ENCODE measurements at regions not wholly inside any gene's neighbourhood (a gene's known extent, or its start where the extent isn't known, plus 50 kb on each side); places are given as distances from the start of the nearest gene placed in this dataset.

DNA sequence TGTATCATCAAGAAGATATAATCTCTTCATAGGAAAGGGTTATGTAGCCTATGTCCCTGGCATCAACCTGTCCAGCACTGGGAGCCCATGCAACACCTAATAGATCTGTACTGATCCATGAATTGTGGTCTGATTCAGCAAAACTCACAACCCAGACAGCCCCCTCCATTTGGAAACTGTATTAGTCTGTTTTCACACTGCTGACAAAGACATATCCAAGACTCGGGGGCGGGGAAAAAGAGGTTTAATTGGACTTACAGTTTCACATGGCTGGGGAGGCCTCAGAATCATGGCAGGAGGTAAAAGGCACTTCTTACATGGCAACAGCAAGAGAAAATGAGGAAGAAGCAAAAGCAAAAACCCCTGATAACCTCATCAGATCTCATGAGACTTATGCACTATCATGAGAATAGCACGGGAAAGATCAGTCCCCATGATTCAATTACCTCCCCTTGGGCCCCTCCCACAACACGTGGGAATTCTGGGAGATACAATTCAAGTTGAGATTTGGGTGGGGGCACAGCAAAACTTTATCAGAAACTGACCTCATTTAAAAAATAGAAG is 83.3 kb downstream of the TRIM42 start:
- TF ChIP-seq, protein P1, sequence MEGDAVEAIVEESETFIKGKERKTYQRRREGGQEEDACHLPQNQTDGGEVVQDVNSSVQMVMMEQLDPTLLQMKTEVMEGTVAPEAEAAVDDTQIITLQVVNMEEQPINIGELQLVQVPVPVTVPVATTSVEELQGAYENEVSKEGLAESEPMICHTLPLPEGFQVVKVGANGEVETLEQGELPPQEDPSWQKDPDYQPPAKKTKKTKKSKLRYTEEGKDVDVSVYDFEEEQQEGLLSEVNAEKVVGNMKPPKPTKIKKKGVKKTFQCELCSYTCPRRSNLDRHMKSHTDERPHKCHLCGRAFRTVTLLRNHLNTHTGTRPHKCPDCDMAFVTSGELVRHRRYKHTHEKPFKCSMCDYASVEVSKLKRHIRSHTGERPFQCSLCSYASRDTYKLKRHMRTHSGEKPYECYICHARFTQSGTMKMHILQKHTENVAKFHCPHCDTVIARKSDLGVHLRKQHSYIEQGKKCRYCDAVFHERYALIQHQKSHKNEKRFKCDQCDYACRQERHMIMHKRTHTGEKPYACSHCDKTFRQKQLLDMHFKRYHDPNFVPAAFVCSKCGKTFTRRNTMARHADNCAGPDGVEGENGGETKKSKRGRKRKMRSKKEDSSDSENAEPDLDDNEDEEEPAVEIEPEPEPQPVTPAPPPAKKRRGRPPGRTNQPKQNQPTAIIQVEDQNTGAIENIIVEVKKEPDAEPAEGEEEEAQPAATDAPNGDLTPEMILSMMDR (IDR thresholded peaks at IDR 0.05; ENCODE audit: low read depth, low read length, missing control alignments): no peak

DNA sequence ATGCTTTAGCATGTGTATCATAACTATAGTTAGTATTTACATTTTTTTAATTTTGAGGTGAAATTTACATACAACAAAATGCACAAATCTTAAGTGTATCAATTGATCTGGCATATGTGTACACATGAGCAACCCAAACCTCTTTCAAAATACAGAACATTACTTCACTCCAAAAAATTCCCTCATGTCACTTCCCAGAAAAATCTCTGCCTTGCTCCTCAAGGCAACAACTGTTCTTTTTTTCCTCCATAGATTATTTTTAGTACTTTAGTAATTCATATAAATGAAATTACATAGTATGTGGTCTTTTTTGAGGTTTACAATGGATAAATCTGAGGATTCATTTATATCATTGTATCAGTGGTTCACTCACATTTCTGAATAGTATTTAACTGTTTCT is 84.9 kb downstream of the TRIM42 start:
- TF ChIP-seq, protein P1 (IDR thresholded peaks at IDR 0.05; ENCODE audit: low read depth, low read length, missing control alignments): no peak
- no peak overlapping the region for H3K4me3 ChIP-seq (replicated peaks; ENCODE audit: low read depth, low read length)
- no peak for DNase-seq (ENCODE audit: extremely low read depth, low read depth)

More for the DNA sequence above, 83.3 kb downstream of the TRIM42 start:
- no peak for DNase-seq (ENCODE audit: extremely low read depth, low read depth)
- no peak overlapping the region for H3K4me3 ChIP-seq (replicated peaks; ENCODE audit: low read depth, low read length)

DNA sequence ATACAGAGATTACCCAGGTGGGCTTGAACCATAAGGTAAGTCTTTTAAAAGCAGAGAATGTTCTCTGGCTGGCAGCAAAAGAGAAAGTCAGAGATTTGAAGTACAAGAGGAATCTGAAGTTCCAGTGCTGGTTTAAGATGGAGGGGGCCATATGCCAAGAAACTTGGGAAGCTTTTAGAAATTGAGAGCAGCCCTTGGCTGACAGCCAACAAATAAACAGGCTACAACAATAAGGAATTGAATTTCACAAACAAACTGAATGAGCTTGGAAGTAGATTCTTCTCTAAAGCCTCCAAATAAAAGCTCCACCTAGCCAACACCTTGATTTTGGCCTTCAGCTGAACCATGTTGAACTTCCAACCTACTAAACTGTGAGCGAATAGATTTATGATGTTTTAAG is 85.7 kb downstream of the TRIM42 start:
- H3K4me3 ChIP-seq (replicated peaks; ENCODE audit: low read depth, low read length): no peak overlapping the region
- no peak for DNase-seq (ENCODE audit: extremely low read depth, low read depth)
- TF ChIP-seq, protein P1 (IDR thresholded peaks at IDR 0.05; ENCODE audit: low read depth, low read length, missing control alignments): no peak

DNA sequence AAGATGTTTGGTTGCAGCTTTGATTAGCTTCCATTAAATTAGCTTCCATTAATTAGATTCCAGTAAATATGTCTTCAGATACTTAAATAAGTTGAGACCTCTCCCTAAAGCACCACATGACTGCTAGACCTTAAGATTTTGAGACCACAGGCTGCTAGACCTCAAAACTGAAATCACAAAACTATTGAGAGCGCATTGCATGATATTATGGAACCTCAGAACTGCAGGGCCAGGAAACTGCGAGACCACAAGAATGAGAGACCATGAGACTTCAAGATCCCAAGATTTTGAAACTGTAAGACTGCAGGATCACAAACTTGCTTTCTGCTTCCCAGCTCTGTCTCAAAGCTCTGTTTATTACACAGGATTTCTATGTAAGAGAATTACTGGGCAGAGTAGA is 87.4 kb downstream of the TRIM42 start:
- no peak for DNase-seq (ENCODE audit: extremely low read depth, low read depth)
- no peak overlapping the region for H3K4me3 ChIP-seq (replicated peaks; ENCODE audit: low read depth, low read length)
- TF ChIP-seq, protein P1 (IDR thresholded peaks at IDR 0.05; ENCODE audit: low read depth, low read length, missing control alignments): no peak

DNA sequence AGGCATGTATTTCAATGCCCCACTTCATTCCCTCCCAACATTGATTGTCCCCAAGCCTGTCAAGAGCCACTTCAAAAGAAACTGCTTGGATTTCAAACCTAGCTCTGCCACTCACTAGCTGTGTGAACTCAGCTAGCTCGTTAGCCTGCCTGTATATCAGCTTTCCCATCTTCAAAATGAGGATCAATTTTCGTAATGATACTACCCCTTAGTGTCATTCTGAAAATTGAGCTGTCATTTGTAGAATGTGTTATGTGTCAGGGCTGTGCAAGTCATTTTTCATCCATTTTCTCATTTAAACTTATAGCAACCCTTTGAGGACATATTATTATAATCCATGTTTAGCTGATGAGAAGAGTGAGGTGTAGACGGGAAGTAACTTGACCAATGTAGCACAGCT is 88.6 kb downstream of the TRIM42 start:
- TF ChIP-seq, protein P1 (IDR thresholded peaks at IDR 0.05; ENCODE audit: low read depth, low read length, missing control alignments): no peak
- no peak for DNase-seq (ENCODE audit: extremely low read depth, low read depth)
- no peak overlapping the region for H3K4me3 ChIP-seq (replicated peaks; ENCODE audit: low read depth, low read length)

DNA sequence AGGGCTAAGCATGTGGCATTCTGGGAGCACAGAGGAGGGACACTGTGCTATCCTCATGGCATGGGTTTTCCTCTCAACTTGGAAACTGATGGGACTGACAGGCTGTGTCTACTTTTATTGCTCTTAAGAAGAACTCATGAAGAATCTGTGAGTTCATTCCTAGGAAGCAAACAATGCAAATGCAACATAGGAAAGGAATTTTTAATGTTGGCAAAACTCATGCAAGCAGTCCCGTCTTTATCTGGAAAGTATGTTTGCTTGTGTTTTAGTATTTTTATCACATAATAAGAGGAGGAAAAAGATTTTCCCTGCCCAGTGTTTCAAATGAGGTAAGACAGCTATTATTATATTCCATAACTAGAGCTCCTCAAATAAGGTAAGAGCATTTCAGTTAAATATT is 89.7 kb downstream of the TRIM42 start:
- H3K4me3 ChIP-seq (replicated peaks; ENCODE audit: low read depth, low read length): no peak overlapping the region
- TF ChIP-seq, protein P1 (IDR thresholded peaks at IDR 0.05; ENCODE audit: low read depth, low read length, missing control alignments): no peak
- no peak for DNase-seq (ENCODE audit: extremely low read depth, low read depth)

DNA sequence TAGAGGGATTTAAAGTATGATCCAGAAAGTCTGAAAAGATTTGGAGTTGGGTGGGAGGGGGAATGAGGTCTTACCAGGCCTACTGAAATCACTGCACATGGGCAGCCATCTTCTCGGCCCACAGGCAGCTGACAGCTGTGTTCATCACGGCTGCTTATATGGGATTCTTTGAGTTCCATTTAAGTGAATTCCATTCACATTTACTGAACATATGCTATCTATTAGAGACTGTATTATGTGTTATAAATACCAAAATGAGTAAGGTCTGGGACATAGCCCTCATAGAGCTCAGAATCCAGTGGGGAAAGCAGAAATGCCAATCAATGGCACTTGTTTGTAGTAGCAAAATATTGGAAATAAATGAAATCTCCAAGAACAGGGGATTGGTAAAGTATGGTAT is 91.1 kb downstream of the TRIM42 start:
- TF ChIP-seq, protein P1 (IDR thresholded peaks at IDR 0.05; ENCODE audit: low read depth, low read length, missing control alignments): no peak
- peak; percentile 2 for DNase-seq (ENCODE audit: extremely low read depth, low read depth)
- H3K4me3 ChIP-seq (replicated peaks; ENCODE audit: low read depth, low read length): no peak overlapping the region
